Spinal cord (tissue), 9 donors: ENCODE measurements at regions not wholly inside any gene's neighbourhood (a gene's known extent, or its start where the extent isn't known, plus 50 kb on each side); places are given as distances from the start of the nearest gene placed in this dataset.
"Not testable (repeated sequence)": the region's sequence is repeated elsewhere in the genome, so short reads cannot be mapped to it uniquely, and the experiment has no call there.

Source experiments
- DNase-seq, 6 donors: peaks; one replicate each; pipeline versions ENCODE4 v3.0.0 to v3.0.0-alpha.2; 2013 to 2015; ENCODE audit warnings: low spot score in 6 of 6, low read depth in 4 of 6
- H3K27ac ChIP-seq: one replicate; pipeline ENCODE4 v1.5.1; 2013; ENCODE audit warnings: low read depth, low read length, control low read depth
- H3K27me3 ChIP-seq: one replicate; pipeline ENCODE4 v1.6.1; 2013; ENCODE audit warnings: low read length; ENCODE audit not compliant: control insufficient read depth, insufficient read depth
- H3K36me3 ChIP-seq: one replicate; pipeline ENCODE4 v1.6.1; 2013; ENCODE audit warnings: low read length; ENCODE audit not compliant: control insufficient read depth, insufficient read depth
- H3K4me1 ChIP-seq: one replicate; pipeline ENCODE4 v1.6.1; 2013; ENCODE audit warnings: low read length; ENCODE audit not compliant: control insufficient read depth, insufficient read depth
- H3K4me3 ChIP-seq: one replicate; pipeline ENCODE4 v1.5.1; 2013; ENCODE audit warnings: low read depth, low read length, control low read depth
- H3K9me3 ChIP-seq: one replicate; pipeline ENCODE4 v1.6.1; 2013; ENCODE audit warnings: low read length; ENCODE audit not compliant: control insufficient read depth, insufficient read depth
- WGBS: methylation state at CpG from one replicate; pipeline ENCODE4 v1.1.5; 2013; ENCODE audit warnings: missing lambda C conversion rate; ENCODE audit not compliant: insufficient coverage; 5-methylcytosine and 5-hydroxymethylcytosine counted together
- donor health status: healthy.

DNA sequence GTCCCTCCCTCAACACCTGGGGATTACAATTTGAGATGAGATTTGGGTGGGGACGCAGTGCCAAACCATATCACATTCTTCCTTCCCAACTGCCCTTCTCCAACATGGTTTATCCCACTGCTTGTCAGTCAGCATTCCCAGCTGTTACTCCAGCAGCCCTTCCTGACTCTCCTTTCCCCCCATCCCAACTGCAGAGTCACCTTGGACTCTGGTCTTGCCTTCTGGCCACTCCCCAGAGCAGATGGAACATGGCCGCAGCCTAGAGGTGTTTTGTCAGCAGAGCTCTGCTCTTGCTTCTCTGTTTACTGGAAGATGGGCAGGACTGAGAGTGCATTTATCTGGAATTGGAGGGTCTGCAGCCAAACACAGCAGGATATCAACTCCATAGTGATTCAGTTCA lies 51.2 kb upstream of the MEX3C start:
- H3K4me1 ChIP-seq, result no peaks in the 10 kb centered on the region
- 93% methylated on average over 2 of the region's 2 CpGs for WGBS
- no peak overlapping the region for H3K27ac ChIP-seq
- no peak overlapping the region for H3K4me3 ChIP-seq
- H3K27me3 ChIP-seq, result no peaks in the 10 kb centered on the region
- H3K36me3 ChIP-seq, result no peaks in the 10 kb centered on the region
- DNase-seq, result no peak
- no peaks in the 10 kb centered on the region for H3K9me3 ChIP-seq

DNA sequence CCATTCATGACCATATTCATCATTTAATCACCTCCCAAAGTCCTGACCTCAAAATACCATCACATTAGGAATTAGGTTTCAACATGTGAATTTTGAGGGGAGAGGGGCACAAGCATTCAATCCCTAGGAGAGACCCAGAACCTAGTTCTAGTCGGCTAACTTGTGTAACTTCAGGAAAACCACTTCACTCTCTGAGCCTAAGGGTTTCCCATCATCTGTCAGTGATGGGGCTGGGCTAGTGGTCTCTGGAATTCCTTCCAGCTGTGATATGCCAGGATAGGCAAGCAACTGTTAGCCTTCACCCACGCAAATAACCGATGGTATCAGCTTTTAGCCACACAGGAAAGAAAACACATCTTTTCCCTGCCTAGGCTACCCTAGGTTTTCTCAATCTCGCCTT lies 52.5 kb upstream of the MEX3C start:
- WGBS, result 80% methylated on average over 2 of the region's 4 CpGs
- Histone ChIP-seq H3K4me1 (no peaks in the 10 kb centered on the region), H3K27me3 (no peaks in the 10 kb centered on the region), H3K9me3 (no peaks in the 10 kb centered on the region), H3K27ac (no peak overlapping the region), H3K36me3 (no peaks in the 10 kb centered on the region), H3K4me3 (no peak overlapping the region)
- no peak for DNase-seq

DNA sequence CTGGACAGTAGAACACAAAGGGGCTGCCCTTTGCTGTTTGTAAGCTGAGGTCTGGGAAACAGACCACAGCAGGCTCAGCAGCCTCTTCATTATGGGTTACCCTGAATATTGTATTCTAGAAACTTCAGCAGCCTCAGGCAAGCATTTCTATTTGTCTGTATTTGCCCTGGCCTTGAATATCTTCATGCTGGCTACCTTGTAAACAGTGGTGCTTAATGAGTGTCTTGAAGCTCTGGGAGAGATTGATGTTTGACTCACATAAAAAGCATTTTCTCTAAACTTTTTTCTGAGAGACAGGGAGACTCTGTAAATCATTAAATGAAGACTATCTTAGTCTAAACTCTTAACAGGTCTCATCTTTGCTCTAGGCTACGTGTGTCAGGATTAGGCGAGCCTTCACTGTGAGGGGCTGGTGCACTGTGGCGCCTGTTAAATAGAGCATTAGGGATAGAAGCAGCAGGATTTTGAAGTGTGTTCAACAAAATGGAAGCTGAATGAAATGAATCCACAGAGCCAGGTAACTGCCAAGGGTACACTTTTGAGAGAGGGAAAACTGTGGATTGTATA lies 53.1 kb upstream of the MEX3C start:
- Histone ChIP-seq H3K4me1 (no peaks in the 10 kb centered on the region), H3K27ac (no peak overlapping the region), H3K4me3 (no peak overlapping the region), H3K9me3 (no peaks in the 10 kb centered on the region), H3K27me3 (no peaks in the 10 kb centered on the region), H3K36me3 (no peaks in the 10 kb centered on the region)
- 70% methylated on average over 3 of the region's 3 CpGs for WGBS
- DNase-seq, result no peak

DNA sequence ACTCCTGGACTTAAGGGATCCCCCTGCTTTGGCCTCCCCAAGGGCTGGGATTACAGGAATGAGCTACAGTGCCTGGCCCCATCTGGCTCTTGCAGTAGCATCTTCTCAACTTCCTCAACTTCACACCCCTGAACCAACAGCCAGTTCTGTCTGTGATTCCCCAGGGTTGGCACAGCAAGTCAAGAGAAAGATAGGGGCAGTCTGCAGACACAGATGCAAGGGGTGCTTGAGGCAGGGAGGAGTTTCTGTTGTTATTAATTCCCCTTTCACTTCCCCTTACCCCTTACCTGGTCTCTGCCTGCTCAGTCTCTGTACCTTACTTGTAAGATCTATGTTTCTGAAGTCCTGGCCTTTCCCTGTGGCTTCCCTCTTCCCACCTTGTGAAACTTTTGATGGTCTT lies 54.1 kb upstream of the MEX3C start:
- Histone ChIP-seq H3K4me1 (no peaks in the 10 kb centered on the region), H3K4me3 (no peak overlapping the region), H3K27ac (no peak overlapping the region), H3K36me3 (no peaks in the 10 kb centered on the region), H3K27me3 (no peaks in the 10 kb centered on the region), H3K9me3 (no peaks in the 10 kb centered on the region)
- no peak for DNase-seq

DNA sequence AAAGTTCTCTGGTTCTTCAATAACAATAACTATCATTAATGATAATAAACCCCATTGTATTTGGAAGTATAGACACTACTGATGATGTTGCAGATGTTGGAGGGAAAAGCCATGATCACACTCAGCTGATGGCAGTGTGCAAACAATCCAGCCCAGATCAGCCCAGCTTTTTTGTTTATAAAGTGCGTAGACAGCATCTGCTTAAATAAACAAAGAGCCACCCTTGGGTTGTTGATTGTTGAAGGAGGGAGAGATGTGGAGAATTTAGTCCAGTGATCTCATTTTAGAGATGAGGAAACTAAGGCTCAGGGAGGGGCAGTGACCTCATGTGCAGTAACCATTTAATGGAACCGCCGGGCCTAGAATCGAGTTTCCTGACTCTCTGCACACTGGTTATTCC lies 56.0 kb upstream of the MEX3C start:
- no peaks in the 10 kb centered on the region for H3K27me3 ChIP-seq
- H3K27ac ChIP-seq, result no peak overlapping the region
- DNase-seq, result no peak
- H3K4me3 ChIP-seq, result no peak overlapping the region
- no peaks in the 10 kb centered on the region for H3K9me3 ChIP-seq
- no peaks in the 10 kb centered on the region for H3K36me3 ChIP-seq
- WGBS, result 100% methylated on average over 4 of the region's 4 CpGs
- no peaks in the 10 kb centered on the region for H3K4me1 ChIP-seq

DNA sequence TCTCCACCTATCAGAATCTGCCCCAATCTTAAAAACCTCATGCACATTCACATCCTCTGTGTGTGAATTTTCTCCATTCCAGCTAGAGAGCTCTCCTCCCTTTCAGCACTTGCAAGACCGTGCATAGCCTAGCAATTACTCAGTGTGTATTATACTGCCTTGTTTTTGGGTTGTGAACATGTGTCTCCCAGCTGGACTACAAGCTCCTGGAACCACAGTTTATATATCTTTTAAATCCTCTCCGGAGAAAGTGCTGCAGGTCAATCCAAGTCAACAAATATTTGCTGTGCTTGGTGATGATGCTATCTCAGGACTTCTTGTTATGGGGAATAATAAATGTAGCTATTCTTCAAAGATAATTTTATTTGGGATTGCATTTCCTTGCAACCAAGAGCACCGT lies 58.2 kb upstream of the MEX3C start:
- Histone ChIP-seq H3K36me3 (no peaks in the 10 kb centered on the region), H3K27me3 (no peaks in the 10 kb centered on the region), H3K4me3 (no peak overlapping the region), H3K4me1 (no peaks in the 10 kb centered on the region), H3K9me3 (no peaks in the 10 kb centered on the region), H3K27ac (no peak overlapping the region)
- WGBS, result no CpG with 5 or more reads among the region's 3 CpGs
- peak in 1 of 6 donors; percentile 6 for DNase-seq

DNA sequence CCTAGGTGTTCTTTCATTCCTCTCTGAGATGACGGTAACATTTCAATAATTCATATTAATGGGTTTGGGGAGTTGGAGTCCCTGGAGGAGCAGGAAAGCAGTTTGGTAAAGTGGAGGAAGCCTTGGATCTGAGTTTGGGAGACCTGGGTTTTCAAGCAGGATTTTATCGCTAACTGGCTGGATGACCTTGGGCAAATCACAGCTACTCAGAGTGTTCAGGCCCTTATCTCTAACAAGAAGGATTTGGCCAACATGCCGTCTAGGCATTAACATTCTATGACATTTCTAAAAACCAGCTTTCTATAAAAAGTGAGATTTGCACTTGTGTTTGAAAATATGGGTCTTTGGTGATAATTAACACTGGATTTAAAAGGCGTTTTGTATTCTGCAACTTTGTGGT lies 59.7 kb upstream of the MEX3C start:
- no peak for DNase-seq
- no CpG with 5 or more reads among the region's 4 CpGs for WGBS
- H3K27me3 ChIP-seq, result no peaks in the 10 kb centered on the region
- no peak overlapping the region for H3K27ac ChIP-seq
- H3K4me1 ChIP-seq, result no peaks in the 10 kb centered on the region
- no peak overlapping the region for H3K4me3 ChIP-seq
- H3K36me3 ChIP-seq, result no peaks in the 10 kb centered on the region
- H3K9me3 ChIP-seq, result no peaks in the 10 kb centered on the region

DNA sequence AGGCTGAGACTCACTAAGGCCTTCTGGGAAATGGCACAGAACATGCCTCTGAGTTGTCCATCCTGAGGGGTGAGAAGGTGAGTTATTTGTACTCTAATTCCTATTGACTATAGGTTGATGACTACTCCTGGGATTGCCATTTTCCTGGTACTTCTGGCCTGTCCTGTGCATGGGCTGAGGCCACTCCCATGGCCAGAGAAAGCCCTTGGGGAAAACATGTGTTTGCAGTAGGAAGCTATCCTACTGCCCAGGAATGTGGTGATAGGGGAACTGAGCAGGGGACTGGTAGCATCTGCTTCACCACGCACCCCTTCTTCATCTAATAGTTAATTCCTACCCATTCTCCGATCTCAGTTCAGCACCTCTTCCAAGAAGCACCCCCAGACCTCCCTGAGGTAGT lies 62.6 kb upstream of the MEX3C start:
- 80% methylated on average over 1 of the region's 2 CpGs for WGBS
- no peaks in the 10 kb centered on the region for H3K36me3 ChIP-seq
- DNase-seq, result no peak
- H3K4me3 ChIP-seq, result no peak overlapping the region
- no peak overlapping the region for H3K27ac ChIP-seq
- H3K27me3 ChIP-seq, result no peaks in the 10 kb centered on the region
- H3K9me3 ChIP-seq, result no peaks in the 10 kb centered on the region
- no peaks in the 10 kb centered on the region for H3K4me1 ChIP-seq

DNA sequence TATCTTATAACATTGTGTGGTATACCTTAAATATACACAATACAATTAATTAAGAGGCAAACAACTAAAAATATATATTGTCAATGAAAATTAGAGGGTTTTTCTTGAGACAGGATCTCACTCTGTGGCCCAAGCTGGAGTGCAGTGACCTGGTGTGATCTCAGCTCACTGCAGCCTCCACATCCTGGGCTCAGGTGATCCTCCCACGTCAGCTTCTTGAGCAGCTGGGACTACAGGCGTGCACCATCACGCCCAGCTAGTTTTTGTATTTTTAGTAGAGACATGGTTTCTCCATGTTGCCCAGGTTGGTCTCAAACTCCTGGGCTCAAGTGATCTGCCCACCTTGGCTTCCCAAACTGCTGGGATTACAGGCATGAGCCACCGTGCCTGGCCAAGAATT lies 68.6 kb upstream of the MEX3C start:
- not testable (repeated sequence) for DNase-seq, H3K27me3 ChIP-seq, H3K27ac ChIP-seq, H3K4me3 ChIP-seq, H3K4me1 ChIP-seq, H3K36me3 ChIP-seq, H3K9me3 ChIP-seq
- WGBS, result 77% methylated on average over 3 of the region's 4 CpGs

DNA sequence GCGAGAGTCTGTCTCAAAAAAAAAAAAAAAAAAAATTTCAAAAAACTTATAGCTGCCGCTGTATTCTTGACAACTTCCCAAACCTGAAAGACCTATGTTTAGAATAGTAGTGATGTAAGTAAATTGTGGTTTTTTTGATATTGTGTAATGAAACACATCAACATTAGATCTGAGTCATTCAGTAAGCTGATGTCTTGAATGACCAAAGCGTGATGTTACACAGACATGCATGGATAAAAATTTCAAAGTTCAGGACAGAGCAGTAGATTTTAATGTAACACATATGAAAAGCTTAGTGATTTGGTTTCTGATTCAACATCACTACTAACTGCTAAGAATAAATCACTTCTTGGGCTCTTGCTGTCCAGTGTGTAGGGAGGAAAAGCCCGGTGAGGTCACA lies 69.3 kb upstream of the MEX3C start:
- Histone ChIP-seq H3K27ac (no peak overlapping the region), H3K9me3 (no peaks in the 10 kb centered on the region), H3K4me1 (no peaks in the 10 kb centered on the region), H3K27me3 (no peaks in the 10 kb centered on the region), H3K36me3 (no peaks in the 10 kb centered on the region), H3K4me3 (no peak overlapping the region)
- DNase-seq, result no peak
- no CpG with 5 or more reads among the region's 4 CpGs for WGBS
